AG04449 (cell line): ENCODE measurements at regions not wholly inside any gene's neighbourhood (a gene's known extent, or its start where the extent isn't known, plus 50 kb on each side); places are given as distances from the start of the nearest gene placed in this dataset.

Experiments used
- CTCF ChIA-PET: fragments of 350-600 bp; formaldehyde crosslinking; extraction: SDS; loops from one replicate; lab custom pipeline; 2021; ENCODE audit warnings: antibody characterized with exemption; lab: Yijun Ruan, JAX
- POLR2A ChIA-PET: fragments of 400-600, 350-600 bp; formaldehyde crosslinking; extraction: SDS; loops from one replicate; lab custom pipeline; 2020; ENCODE audit warnings: antibody characterized with exemption, inconsistent platforms; lab: Yijun Ruan, JAX
- DNase-seq: peaks from one replicate; pipeline ENCODE4 v3.0.0-alpha.2; 2010; ENCODE audit warnings: low read depth, low spot score
- H3K4me3 ChIP-seq: 2 replicates; pipeline ENCODE4 v1.5.1; 2011; ENCODE audit warnings: low read depth, mild to moderate bottlenecking, control low read depth, low read length
- CTCF ChIP-seq: IDR thresholded peaks from one replicate; pipeline ENCODE4 v1.5.1; 2011; ENCODE audit warnings: mild to moderate bottlenecking, moderate library complexity, low read length, control low read depth, inconsistent platforms; ENCODE audit not compliant: insufficient read depth; ENCODE audit errors: missing control alignments

- DNase-seq, result no peak
- no peak for TF ChIP-seq CTCF
- POLR2A ChIA-PET, result no interaction called here
- CTCF ChIA-PET, result no interaction called here
- H3K4me3 ChIP-seq, result peak overlapping the region; percentile 40; the same call in 1 of the 2 replicates
Observed at GRCh38 chr22:27099946-27100722, 442.7 kb downstream of the MIAT start.

GRCh38 chr22:27100789-27101188 lies 443.4 kb downstream of the MIAT start:
- DNase-seq, result no peak
- ChIA-PET CTCF (no interaction called here), POLR2A (no interaction called here)
- no peak for TF ChIP-seq CTCF
- peak overlapping the region; percentile 40 for H3K4me3 ChIP-seq

GRCh38 chr22:27101288-27101687 lies 443.9 kb downstream of the MIAT start:
- CTCF ChIA-PET, result no interaction called here
- TF ChIP-seq CTCF, result no peak
- peak overlapping the region; percentile 40 for H3K4me3 ChIP-seq
- POLR2A ChIA-PET, result no interaction called here
- no peak for DNase-seq

- no peak for DNase-seq
- no peak for TF ChIP-seq CTCF
- ChIA-PET CTCF (no interaction called here), POLR2A (no interaction called here)
- H3K4me3 ChIP-seq, result no peak overlapping the region
Observed at GRCh38 chr22:27104449-27104848, 447.1 kb downstream of the MIAT start.

GRCh38 chr22:27105142-27106025 lies 448.0 kb downstream of the MIAT start:
- CTCF ChIA-PET, result no interaction called here
- DNase-seq, result peak; percentile 76
- POLR2A ChIA-PET, result no interaction called here
- TF ChIP-seq CTCF, result no peak
- H3K4me3 ChIP-seq, result no peak overlapping the region

GRCh38 chr22:27106985-27107384 lies 449.6 kb downstream of the MIAT start:
- POLR2A ChIA-PET, result no interaction called here
- TF ChIP-seq CTCF, result no peak
- CTCF ChIA-PET, result interaction anchor here (1.3 kb wide), 1 partner anchor 38 kb away, joined by 3 read pairs; no protein-coding TSS in a partner anchor
- H3K4me3 ChIP-seq, result no peak overlapping the region
- DNase-seq, result no peak
